GM23248 (cell line): ENCODE measurements at regions not wholly inside any gene's neighbourhood (a gene's known extent, or its start where the extent isn't known, plus 50 kb on each side); places are given as distances from the start of the nearest gene placed in this dataset.

Experiments used
- EZH2 ChIP-seq: fragments of 200-600 bp; sonication (generic); IDR thresholded peaks from 2 replicates; pipeline ENCODE4 v1.6.1; 2018; ENCODE audit warnings: antibody characterized with exemption, mild to moderate bottlenecking; ENCODE audit not compliant: insufficient read depth, poor library complexity, severe bottlenecking
- EZH2phosphoT487 ChIP-seq: fragments of 200-600 bp; sonication (generic); IDR thresholded peaks from 2 replicates; pipeline ENCODE4 v1.6.1; 2018; ENCODE audit warnings: antibody characterized with exemption, moderate library complexity, mild to moderate bottlenecking, low read depth; ENCODE audit not compliant: insufficient read depth

- TF ChIP-seq EZH2 (no peak), EZH2phosphoT487 (no peak)
These were observed 158.3 kb upstream of the PRSS1 start for GRCh38 chr7:142590830-142591457.
